PC-3 (cell line): ENCODE measurements at regions not wholly inside any gene's neighbourhood (a gene's known extent, or its start where the extent isn't known, plus 50 kb on each side); places are given as distances from the start of the nearest gene placed in this dataset.

Experiments
- ATAC-seq: fragments of 200-7000 bp; cut with Tn5 transposase; 2 replicates; pipeline ENCODE4 v1.9.1; 2020; ENCODE audit warnings: mild to moderate bottlenecking, moderate library complexity
- BruUV-seq: library from RNA; stranded (reverse); fragments of 400-500 nt; replicated peaks from 2 replicates; lab custom pipeline; 2021; lab: Mats Ljungman, UMichigan
- CTCF ChIA-PET: fragments of 300-600 bp; sonication (Branson Sonifier 250); formaldehyde crosslinking; loops from one replicate; lab custom pipeline; 2022; ENCODE audit warnings: antibody characterized with exemption; lab: Charles Lee
- POLR2A ChIA-PET: fragments of 300-600 bp; sonication (Branson Sonifier 250); formaldehyde crosslinking; loops from one replicate; lab custom pipeline; 2022; ENCODE audit warnings: antibody characterized with exemption; ENCODE audit not compliant: unreplicated experiment; lab: Charles Lee
- DNase-seq: peaks from one replicate; pipeline ENCODE4 v3.0.0-alpha.2; 2015
- H2AFZ ChIP-seq: fragments of 300-600 bp; sonication (generic); 2 replicates; pipeline ENCODE4 v1.6.0; 2016; ENCODE audit warnings: antibody characterized with exemption, low read length
- H3F3A ChIP-seq: fragments of 300-600 bp; sonication (generic); one replicate; pipeline ENCODE4 v1.6.0; 2017; ENCODE audit warnings: antibody characterized with exemption, low read length, control low read depth, mild to moderate bottlenecking; ENCODE audit not compliant: unreplicated experiment
- H3K27ac ChIP-seq: fragments of 300-600 bp; sonication (generic); 2 replicates; pipeline ENCODE4 v1.5.1; 2016; ENCODE audit warnings: mild to moderate bottlenecking, low read length
- H3K27me3 ChIP-seq: fragments of 300-600 bp; sonication (generic); 2 replicates; pipeline ENCODE4 v1.6.1; 2016; ENCODE audit warnings: low read length, mixed read lengths
- H3K36me3 ChIP-seq: fragments of 300-600 bp; sonication (generic); 2 replicates; pipeline ENCODE4 v1.6.1; 2016; ENCODE audit warnings: low read depth, mixed run types, low read length, mixed read lengths
- H3K4me1 ChIP-seq: fragments of 300-600 bp; sonication (generic); 2 replicates; pipeline ENCODE4 v1.5.1; 2016; ENCODE audit warnings: low read length; ENCODE audit not compliant: insufficient read depth
- H3K4me2 ChIP-seq: fragments of 300-600 bp; sonication (generic); 2 replicates; pipeline ENCODE4 v1.6.0; 2016; ENCODE audit warnings: low read length
- H3K4me3 ChIP-seq: fragments of 300-600 bp; sonication (generic); 2 replicates; pipeline ENCODE4 v1.5.1; 2016; ENCODE audit warnings: mild to moderate bottlenecking, low read length, mixed read lengths
- H3K79me2 ChIP-seq: fragments of 300-600 bp; sonication (generic); 2 replicates; pipeline ENCODE4 v1.6.1; 2017; ENCODE audit warnings: low read length, mixed read lengths
- H3K9ac ChIP-seq: fragments of 300-600 bp; sonication (generic); 2 replicates; pipeline ENCODE4 v1.6.0; 2016; ENCODE audit warnings: mild to moderate bottlenecking, low read length
- H3K9me2 ChIP-seq: fragments of 300-600 bp; sonication (generic); replicated peaks from 2 replicates; pipeline ENCODE4 v1.6.1; 2016; ENCODE audit warnings: mixed run types, low read length, mixed read lengths
- H3K9me3 ChIP-seq: fragments of 300-600 bp; sonication (generic); 2 replicates; pipeline ENCODE4 v1.6.1; 2016; ENCODE audit warnings: low read length, mixed read lengths
- H4K20me1 ChIP-seq: fragments of 300-600 bp; sonication (generic); 2 replicates; pipeline ENCODE4 v1.6.1; 2016; ENCODE audit warnings: low read length, mixed read lengths
- EZH2 ChIP-seq: fragments of 300-600 bp; sonication (generic); IDR thresholded peaks from one replicate; pipeline ENCODE4 v1.6.1; 2017; ENCODE audit warnings: antibody characterized with exemption, mild to moderate bottlenecking, low read length; ENCODE audit not compliant: unreplicated experiment
- EZH2phosphoT487 ChIP-seq: fragments of 300-600 bp; sonication (generic); IDR thresholded peaks from 2 replicates; pipeline ENCODE4 v1.6.1; 2018; ENCODE audit warnings: mild to moderate bottlenecking, antibody characterized with exemption, low read length, borderline replicate concordance
- intact Hi-C: fragments of 100-400 bp; cut with micrococcal nuclease; formaldehyde crosslinking; loops from 2 replicates; pipeline ENCODE4 v1.9.0; 2023
- TF ChIP-seq, protein P1 (sequence below): fragments of 300-600 bp; sonication (generic); conservative IDR thresholded peaks from 2 replicates; pipeline ENCODE4 v1.5.1; 2017; ENCODE audit warnings: antibody characterized with exemption, low read depth, mild to moderate bottlenecking, low read length

DNA sequence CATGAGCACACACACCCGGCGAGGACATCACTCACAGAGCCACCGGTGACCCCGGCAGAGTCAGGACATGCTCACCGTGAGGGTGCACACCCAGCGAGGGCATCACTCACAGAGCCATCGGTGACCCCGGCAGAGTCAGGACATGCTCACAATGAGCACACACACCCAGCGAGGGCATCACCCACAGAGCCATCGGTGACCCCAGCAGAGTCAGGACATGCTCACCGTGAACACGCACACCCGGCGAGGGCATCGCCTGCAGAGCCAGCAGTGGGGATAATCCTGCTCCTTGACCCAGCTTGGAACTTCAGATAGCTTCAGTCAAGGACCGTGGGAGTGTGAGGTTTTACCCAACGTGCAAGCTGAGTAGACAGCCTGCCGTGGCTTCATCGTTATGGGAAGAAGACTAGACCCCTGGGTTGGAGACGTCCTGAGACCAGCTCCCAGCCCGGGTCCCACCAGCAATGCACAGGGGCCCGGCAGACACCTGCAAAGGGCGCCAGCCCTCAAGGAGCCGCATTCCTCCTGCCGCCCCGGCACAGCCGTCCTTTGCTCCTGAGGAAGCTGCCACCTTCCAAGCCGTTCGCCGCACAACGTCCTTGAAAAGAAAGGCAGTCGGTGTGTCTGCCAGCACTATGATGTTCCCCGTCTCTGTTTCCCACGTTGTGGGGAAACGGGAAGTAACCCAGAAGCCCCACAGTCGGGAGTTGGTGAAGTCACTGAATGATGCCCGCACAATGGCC, 192.3 kb downstream of the DLL1 start:
- Histone ChIP-seq H3K9me3 (no peaks in the 10 kb centered on the region), H3K27ac (no peak overlapping the region), H3K36me3 (no peaks in the 10 kb centered on the region), H3K4me2 (no peak overlapping the region), H3K4me1 (no peaks in the 10 kb centered on the region), H3K4me3 (no peak overlapping the region), H3F3A (no peaks in the 10 kb centered on the region), H3K27me3 (no peaks in the 10 kb centered on the region), H3K9ac (no peak overlapping the region), H3K79me2 (no peaks in the 10 kb centered on the region), H2AFZ (no peak overlapping the region), H3K9me2 (no peaks in the 10 kb centered on the region), H4K20me1 (no peaks in the 10 kb centered on the region)
- ATAC-seq (no peak), DNase-seq (no peak)
- POLR2A ChIA-PET, result no interaction called here
- intact Hi-C loops, result no loop called here
- TF ChIP-seq, protein P1, sequence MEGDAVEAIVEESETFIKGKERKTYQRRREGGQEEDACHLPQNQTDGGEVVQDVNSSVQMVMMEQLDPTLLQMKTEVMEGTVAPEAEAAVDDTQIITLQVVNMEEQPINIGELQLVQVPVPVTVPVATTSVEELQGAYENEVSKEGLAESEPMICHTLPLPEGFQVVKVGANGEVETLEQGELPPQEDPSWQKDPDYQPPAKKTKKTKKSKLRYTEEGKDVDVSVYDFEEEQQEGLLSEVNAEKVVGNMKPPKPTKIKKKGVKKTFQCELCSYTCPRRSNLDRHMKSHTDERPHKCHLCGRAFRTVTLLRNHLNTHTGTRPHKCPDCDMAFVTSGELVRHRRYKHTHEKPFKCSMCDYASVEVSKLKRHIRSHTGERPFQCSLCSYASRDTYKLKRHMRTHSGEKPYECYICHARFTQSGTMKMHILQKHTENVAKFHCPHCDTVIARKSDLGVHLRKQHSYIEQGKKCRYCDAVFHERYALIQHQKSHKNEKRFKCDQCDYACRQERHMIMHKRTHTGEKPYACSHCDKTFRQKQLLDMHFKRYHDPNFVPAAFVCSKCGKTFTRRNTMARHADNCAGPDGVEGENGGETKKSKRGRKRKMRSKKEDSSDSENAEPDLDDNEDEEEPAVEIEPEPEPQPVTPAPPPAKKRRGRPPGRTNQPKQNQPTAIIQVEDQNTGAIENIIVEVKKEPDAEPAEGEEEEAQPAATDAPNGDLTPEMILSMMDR, result no peak
- no peak for TF ChIP-seq EZH2
- TF ChIP-seq EZH2phosphoT487, result no peak
- BruUV-seq, result no TSS peak
- CTCF ChIA-PET, result no interaction called here

DNA sequence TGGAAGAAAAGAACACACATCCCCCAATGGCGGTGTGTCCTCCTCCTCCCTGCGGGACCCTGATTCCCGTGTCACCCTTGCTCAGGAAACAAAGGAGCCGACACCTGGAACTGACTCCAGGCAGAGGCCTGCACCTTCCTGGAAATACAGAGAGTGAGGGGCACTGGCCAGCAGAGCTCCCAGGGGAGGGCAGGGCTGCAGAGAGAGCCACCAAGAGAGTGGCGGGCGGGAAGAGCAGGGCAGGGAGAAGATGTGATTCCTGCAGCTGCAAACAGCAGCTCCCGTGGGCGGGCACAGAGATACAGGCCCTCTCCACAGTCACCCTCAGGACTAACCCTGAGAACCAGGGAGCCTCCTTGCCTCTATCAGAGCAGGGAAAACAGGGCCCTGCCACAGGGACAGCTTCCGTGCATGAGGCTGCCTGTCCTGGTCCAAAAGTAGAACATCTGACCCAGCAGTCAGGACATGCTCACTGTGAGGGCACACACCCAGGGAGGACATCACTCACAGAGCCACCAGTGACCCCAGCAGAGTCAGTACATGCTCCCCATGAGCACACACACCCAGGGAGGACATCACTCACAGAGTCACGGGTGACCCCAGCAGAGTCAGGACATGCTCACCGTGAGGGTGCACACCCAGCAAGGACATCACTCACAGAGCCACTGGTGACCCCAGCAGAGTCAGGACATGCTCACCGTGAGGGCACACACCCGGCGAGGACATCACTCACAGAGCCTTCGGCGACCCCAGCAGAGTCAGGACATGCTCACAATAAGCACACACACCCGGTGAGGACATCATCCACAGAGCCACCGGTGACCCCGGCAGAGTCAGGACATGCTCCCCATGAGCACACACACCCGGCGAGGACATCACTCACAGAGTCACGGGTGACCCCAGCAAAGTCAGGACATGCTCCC, 193.1 kb downstream of the DLL1 start:
- no peak overlapping the region for H3K9ac ChIP-seq
- H3K4me3 ChIP-seq, result no peak overlapping the region
- no peaks in the 10 kb centered on the region for H3F3A ChIP-seq
- intact Hi-C loops, result no loop called here
- no peaks in the 10 kb centered on the region for H3K27me3 ChIP-seq
- ChIA-PET POLR2A (no interaction called here), CTCF (no interaction called here)
- H3K4me2 ChIP-seq, result no peak overlapping the region
- DNase-seq (no peak), ATAC-seq (no peak)
- no peak overlapping the region for H2AFZ ChIP-seq
- H3K27ac ChIP-seq, result no peak overlapping the region
- H3K9me3 ChIP-seq, result no peaks in the 10 kb centered on the region
- BruUV-seq, result no TSS peak
- H4K20me1 ChIP-seq, result no peaks in the 10 kb centered on the region
- H3K9me2 ChIP-seq, result no peaks in the 10 kb centered on the region
- no peaks in the 10 kb centered on the region for H3K79me2 ChIP-seq
- H3K36me3 ChIP-seq, result no peaks in the 10 kb centered on the region
- H3K4me1 ChIP-seq, result no peaks in the 10 kb centered on the region
- no peak for TF ChIP-seq EZH2phosphoT487
- TF ChIP-seq, protein P1, result no peak
- TF ChIP-seq EZH2, result no peak
